G401 (cell line): ENCODE measurements at regions not wholly inside any gene's neighbourhood (a gene's known extent, or its start where the extent isn't known, plus 50 kb on each side); places are given as distances from the start of the nearest gene placed in this dataset.
"Not testable (repeated sequence)": the region's sequence is repeated elsewhere in the genome, so short reads cannot be mapped to it uniquely, and the experiment has no call there.

Experiments
- DNase-seq: peaks from one replicate; pipeline ENCODE4 v3.0.0-alpha.2; 2015; ENCODE audit warnings: low spot score
- in situ Hi-C: cut with HindIII; loops from 2 replicates; pipeline ENCODE4 v1.10.0; 2016; ENCODE audit warnings: low sequenced_read_pairs, mixed read lengths

DNA sequence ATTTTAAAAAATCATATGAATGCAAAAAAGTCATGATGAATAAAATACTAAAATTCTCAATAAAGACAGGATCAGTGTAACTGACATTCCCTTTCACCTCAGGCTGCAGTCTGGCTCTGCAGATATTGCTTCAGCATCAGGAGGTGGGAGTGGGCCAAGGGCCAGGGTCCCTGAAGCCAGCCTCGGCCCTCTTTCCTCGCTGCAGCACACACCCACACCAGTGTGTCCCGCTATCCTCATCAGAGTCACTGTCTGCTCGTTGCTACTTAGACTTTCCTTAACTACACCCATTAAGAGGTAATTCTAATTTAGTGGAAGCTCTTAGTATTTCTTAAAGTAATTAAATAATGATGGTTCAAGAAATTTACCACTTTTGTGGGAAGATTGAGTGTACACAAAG is 298.2 kb downstream of the UBE3D start:
- in situ Hi-C loops: no loop called here
- DNase-seq: no peak

- in situ Hi-C loops: no loop called here
- DNase-seq: no peak
These were observed 292.6 kb downstream of the UBE3D start for GRCh38 chr6:82772851-82773717.

GRCh38 chr6:82775361-82775760 is 290.3 kb downstream of the UBE3D start:
- no peak for DNase-seq
- in situ Hi-C loops: no loop called here

- in situ Hi-C loops: no loop called here
- DNase-seq: no peak
These were observed 289.7 kb downstream of the UBE3D start for GRCh38 chr6:82775981-82776380.

DNA sequence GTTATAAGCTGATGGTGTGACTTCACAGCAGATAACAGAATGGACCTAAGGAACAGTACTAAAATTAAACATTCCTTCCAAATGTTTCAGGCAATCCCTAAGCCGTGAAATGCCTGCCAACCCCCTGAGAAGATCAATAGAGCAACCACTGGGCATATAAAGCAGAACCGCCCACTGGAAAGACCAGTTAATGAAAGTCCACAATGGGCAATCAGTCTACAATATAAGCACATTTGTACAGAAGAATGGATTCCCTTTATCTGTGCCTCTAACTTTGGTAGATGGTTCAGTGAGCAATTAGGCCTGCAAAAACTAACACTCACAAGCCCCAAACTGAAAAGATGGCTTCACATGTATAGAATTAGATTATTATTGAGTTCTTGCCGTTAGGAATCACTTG is 286.6 kb downstream of the UBE3D start:
- in situ Hi-C loops: no loop called here
- no peak for DNase-seq

DNA sequence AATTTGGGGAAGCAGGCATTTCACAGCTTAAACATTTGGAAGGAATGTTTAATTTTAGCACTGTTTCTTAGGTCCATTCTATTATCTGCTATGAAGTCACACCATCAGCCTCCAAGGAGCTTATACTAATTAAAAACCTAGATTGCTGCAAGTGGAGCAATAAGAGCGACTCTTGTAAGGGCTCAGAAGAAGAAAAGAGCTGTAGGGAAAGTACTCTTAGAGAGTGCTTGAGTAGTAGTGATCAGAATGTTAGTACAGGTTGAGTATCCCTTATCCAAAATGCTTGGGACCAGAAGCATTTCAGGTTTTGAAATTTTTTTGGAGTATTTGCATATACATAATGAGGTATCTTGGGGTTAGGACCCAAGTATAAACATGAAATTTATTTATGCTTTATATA is 285.3 kb downstream of the UBE3D start:
- in situ Hi-C loops: no loop called here
- DNase-seq: no peak

- DNase-seq: no peak
- in situ Hi-C loops: no loop called here
These were observed 283.9 kb downstream of the UBE3D start for GRCh38 chr6:82781620-82782204.

- no peak for DNase-seq
- in situ Hi-C loops: no loop called here
These were observed 281.9 kb downstream of the UBE3D start for GRCh38 chr6:82783587-82784236.

DNA sequence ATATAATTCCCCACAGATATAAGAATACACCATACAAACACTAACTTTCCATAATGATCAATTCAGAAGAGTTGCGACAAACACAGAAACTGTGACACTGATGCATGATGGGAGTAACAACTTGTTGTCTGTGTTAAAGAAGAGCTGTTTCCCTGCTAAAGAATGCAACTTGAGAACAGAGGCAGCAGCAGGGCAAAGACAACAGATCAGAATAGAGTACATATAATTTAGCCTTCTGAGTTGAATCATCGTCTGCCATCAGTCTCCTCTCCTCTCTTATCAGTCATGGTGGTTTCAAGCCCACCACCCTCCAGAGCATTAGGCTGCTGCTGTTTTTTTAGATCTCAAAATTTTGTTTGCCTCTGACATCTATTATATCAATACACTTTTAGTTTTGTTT is 280.4 kb downstream of the UBE3D start:
- in situ Hi-C loops: no loop called here
- no peak for DNase-seq

DNA sequence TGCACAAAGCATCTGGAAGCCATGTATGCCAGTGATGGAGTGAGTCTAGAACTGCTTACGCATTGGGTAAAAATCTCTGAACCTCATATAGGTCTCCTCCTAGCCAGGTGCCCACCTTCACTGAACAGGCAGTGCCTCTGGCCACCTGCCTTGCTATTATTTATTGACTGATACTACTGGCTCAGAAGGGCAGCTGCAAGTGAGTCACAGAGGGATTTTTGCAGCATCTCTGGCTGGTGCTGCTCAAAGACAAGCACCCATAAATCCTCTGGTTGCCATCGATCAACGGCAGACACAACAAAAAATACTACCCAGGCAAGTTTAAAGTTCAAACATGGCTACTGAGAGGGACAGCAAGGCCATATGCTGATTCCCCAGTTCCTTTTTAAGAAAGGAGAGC is 279.4 kb downstream of the UBE3D start:
- in situ Hi-C loops: no loop called here
- no peak for DNase-seq

DNA sequence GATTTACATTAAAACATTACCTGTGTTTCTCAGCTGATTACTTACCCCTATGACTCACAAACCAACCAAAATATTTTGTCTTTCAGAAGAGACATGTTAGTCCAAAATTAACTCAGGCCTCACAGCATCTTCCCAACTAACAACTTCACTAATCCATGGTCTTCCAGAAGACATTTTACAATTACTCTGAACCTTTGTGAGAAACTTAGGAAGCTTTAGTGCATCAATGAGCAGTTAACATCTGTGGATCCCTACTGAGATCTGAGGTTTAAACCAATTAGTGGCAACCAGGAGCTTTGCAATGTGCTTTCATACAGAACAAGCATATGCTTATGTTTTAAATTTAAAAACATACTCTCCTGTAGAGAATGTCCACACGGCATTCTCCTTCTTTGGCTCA is 269.7 kb downstream of the UBE3D start:
- in situ Hi-C loops: no loop called here
- DNase-seq: no peak

DNA sequence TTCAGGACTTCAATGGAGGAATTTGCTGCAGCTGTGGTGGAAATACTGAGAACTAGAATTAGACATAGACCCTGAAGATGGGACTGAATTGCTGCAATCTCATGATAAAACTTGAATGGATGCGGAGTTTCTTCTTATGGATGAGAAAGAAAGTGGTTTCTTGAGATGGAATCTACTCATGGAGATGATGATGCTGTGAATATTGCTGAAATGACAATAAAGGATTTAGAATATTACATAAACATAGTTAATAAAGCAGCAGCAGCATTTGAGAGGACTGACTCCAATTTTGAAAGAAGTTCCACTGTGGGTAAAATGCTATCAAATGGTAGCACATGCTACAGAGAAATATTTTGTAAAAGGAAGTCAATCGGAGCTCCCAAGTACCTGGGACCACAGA is 264.6 kb downstream of the UBE3D start:
- no peak for DNase-seq
- in situ Hi-C loops: no loop called here

GRCh38 chr6:82816243-82816642 is 249.4 kb downstream of the UBE3D start:
- DNase-seq, in situ Hi-C loops: not testable (repeated sequence)

- in situ Hi-C loops: no loop called here
- DNase-seq: no peak
These were observed 246.9 kb downstream of the UBE3D start for GRCh38 chr6:82818727-82819126.

GRCh38 chr6:82823361-82823760 is 242.3 kb downstream of the UBE3D start:
- in situ Hi-C loops: no loop called here
- no peak for DNase-seq

GRCh38 chr6:82832811-82833210 is 232.8 kb downstream of the UBE3D start:
- no peak for DNase-seq
- in situ Hi-C loops: no loop called here

- no peak for DNase-seq
- in situ Hi-C loops: no loop called here
These were observed 232.2 kb downstream of the UBE3D start for GRCh38 chr6:82833481-82833880.

DNA sequence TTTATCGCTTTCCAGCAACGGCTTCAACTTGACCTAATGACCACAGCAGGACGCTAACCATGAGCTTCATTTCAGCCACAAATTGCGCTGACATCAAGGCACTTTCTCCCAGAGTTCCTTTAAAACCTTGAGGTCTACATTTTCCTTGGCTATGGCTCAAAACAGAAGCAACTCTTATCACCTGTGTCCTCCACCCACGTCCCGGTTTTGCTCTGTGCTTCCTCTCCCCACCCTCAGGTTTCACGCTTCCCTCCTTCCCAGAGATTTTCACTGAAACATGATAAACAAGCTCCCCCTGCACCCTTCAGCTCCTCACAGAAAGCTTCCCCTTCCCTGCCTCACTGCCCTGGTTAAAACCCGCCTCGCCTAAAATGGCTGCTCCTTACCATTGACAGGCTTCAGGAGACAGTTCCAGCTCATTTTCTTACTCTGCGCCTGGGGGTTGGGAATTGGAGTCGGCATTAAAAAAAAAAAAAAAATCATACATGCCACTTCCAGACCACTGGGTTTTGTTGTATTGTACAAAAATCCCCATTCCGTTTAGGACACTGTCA is 229.5 kb downstream of the UBE3D start:
- in situ Hi-C loops: no loop called here
- DNase-seq: no peak

- DNase-seq: no peak
- in situ Hi-C loops: no loop called here
These were observed 225.1 kb downstream of the UBE3D start for GRCh38 chr6:82840571-82840970.

- in situ Hi-C loops: no loop called here
- DNase-seq: no peak
These were observed 224.3 kb downstream of the UBE3D start for GRCh38 chr6:82841309-82841708.
